ENCODE measurements at regions not wholly inside any gene's neighbourhood (a gene's known extent, or its start where the extent isn't known, plus 50 kb on each side); places are given as distances from the start of the nearest gene placed in this dataset.
"Not testable (repeated sequence)": the region's sequence is repeated elsewhere in the genome, so short reads cannot be mapped to it uniquely, and the experiment has no call there.

- H3K9me3 ChIP-seq (replicated peaks); DNase-seq (ENCODE audit: low read depth in 1 of 2, low spot score in 2 of 2); H3K27ac ChIP-seq; H3K4me3 ChIP-seq; H3K4me1 ChIP-seq (replicated peaks); H3K27me3 ChIP-seq (replicated peaks); H3K36me3 ChIP-seq: not testable (repeated sequence)
Observed at GRCh38 chr11:67940440-67940839, 63.5 kb downstream of the UNC93B1 start.

- H3K4me3 ChIP-seq; H3K27me3 ChIP-seq (replicated peaks); H3K27ac ChIP-seq; H3K4me1 ChIP-seq (replicated peaks); H3K36me3 ChIP-seq; H3K9me3 ChIP-seq (replicated peaks); DNase-seq (ENCODE audit: low read depth in 1 of 2, low spot score in 2 of 2): not testable (repeated sequence)
Observed at GRCh38 chr11:67938964-67939363, 64.9 kb downstream of the UNC93B1 start.

GRCh38 chr11:67938371-67938770, 65.5 kb downstream of the UNC93B1 start:
- not testable (repeated sequence) for H3K27ac ChIP-seq; H3K9me3 ChIP-seq (replicated peaks); H3K4me1 ChIP-seq (replicated peaks); DNase-seq (ENCODE audit: low read depth in 1 of 2, low spot score in 2 of 2); H3K36me3 ChIP-seq; H3K4me3 ChIP-seq; H3K27me3 ChIP-seq (replicated peaks)

- DNase-seq (ENCODE audit: low read depth in 1 of 2, low spot score in 2 of 2); H3K27ac ChIP-seq: not testable (repeated sequence)
Observed at GRCh38 chr11:67923565-67923964, 80.3 kb downstream of the UNC93B1 start.

GRCh38 chr11:67920546-67920945, 83.4 kb downstream of the UNC93B1 start:
- not testable (repeated sequence) for DNase-seq (ENCODE audit: low read depth in 1 of 2, low spot score in 2 of 2); H3K4me1 ChIP-seq (replicated peaks); H3K27ac ChIP-seq; H3K9me3 ChIP-seq (replicated peaks); H3K4me3 ChIP-seq; H3K36me3 ChIP-seq
- H3K27me3 ChIP-seq (replicated peaks) = peaks cover 17% of the 10 kb centered on the region

More at GRCh38 chr11:67923565-67923964, 80.3 kb downstream of the UNC93B1 start:
- H3K9me3 ChIP-seq (replicated peaks); H3K4me3 ChIP-seq; H3K36me3 ChIP-seq; H3K4me1 ChIP-seq (replicated peaks): not testable (repeated sequence)
- peaks cover 21% of the 10 kb centered on the region for H3K27me3 ChIP-seq (replicated peaks)

GRCh38 chr11:67912184-67912583, 91.7 kb downstream of the UNC93B1 start:
- not testable (repeated sequence) for DNase-seq (ENCODE audit: low read depth in 1 of 2, low spot score in 2 of 2)

GRCh38 chr11:67911211-67911610, 92.7 kb downstream of the UNC93B1 start:
- DNase-seq (ENCODE audit: low read depth in 1 of 2, low spot score in 2 of 2); H3K27ac ChIP-seq; H3K36me3 ChIP-seq; H3K9me3 ChIP-seq (replicated peaks); H3K4me3 ChIP-seq; H3K27me3 ChIP-seq (replicated peaks); H3K4me1 ChIP-seq (replicated peaks): not testable (repeated sequence)

More at GRCh38 chr11:67912184-67912583, 91.7 kb downstream of the UNC93B1 start:
- H3K4me1 ChIP-seq (replicated peaks); H3K4me3 ChIP-seq; H3K9me3 ChIP-seq (replicated peaks); H3K27me3 ChIP-seq (replicated peaks); H3K36me3 ChIP-seq; H3K27ac ChIP-seq: not testable (repeated sequence)

GRCh38 chr11:67910803-67911202, 93.1 kb downstream of the UNC93B1 start:
- H3K36me3 ChIP-seq; H3K4me3 ChIP-seq; H3K4me1 ChIP-seq (replicated peaks); H3K27ac ChIP-seq; H3K27me3 ChIP-seq (replicated peaks); DNase-seq (ENCODE audit: low read depth in 1 of 2, low spot score in 2 of 2); H3K9me3 ChIP-seq (replicated peaks): not testable (repeated sequence)

GRCh38 chr11:67906969-67907368, 96.9 kb downstream of the UNC93B1 start:
- DNase-seq (ENCODE audit: low read depth in 1 of 2, low spot score in 2 of 2) = not testable (repeated sequence)

GRCh38 chr11:67899462-67899861, 104.4 kb downstream of the UNC93B1 start:
- H3K27ac ChIP-seq; H3K9me3 ChIP-seq (replicated peaks); H3K4me3 ChIP-seq; H3K27me3 ChIP-seq (replicated peaks); H3K4me1 ChIP-seq (replicated peaks); H3K36me3 ChIP-seq: not testable (repeated sequence)
- DNase-seq (ENCODE audit: low read depth in 1 of 2, low spot score in 2 of 2) = peak in 1 of 2 experiments; percentile 33

More at GRCh38 chr11:67906969-67907368, 96.9 kb downstream of the UNC93B1 start:
- not testable (repeated sequence) for H3K4me3 ChIP-seq; H3K36me3 ChIP-seq; H3K9me3 ChIP-seq (replicated peaks); H3K4me1 ChIP-seq (replicated peaks); H3K27ac ChIP-seq; H3K27me3 ChIP-seq (replicated peaks)

- not testable (repeated sequence) for H3K36me3 ChIP-seq; DNase-seq (ENCODE audit: low read depth in 1 of 2, low spot score in 2 of 2); H3K27ac ChIP-seq; H3K4me1 ChIP-seq (replicated peaks); H3K27me3 ChIP-seq (replicated peaks); H3K9me3 ChIP-seq (replicated peaks); H3K4me3 ChIP-seq
Observed at GRCh38 chr11:67893487-67893886, 110.4 kb downstream of the UNC93B1 start.

GRCh38 chr11:67889646-67890045, 114.3 kb downstream of the UNC93B1 start:
- not testable (repeated sequence) for H3K4me1 ChIP-seq (replicated peaks); H3K36me3 ChIP-seq; H3K9me3 ChIP-seq (replicated peaks); H3K4me3 ChIP-seq; H3K27ac ChIP-seq; DNase-seq (ENCODE audit: low read depth in 1 of 2, low spot score in 2 of 2)
- H3K27me3 ChIP-seq (replicated peaks) = peaks cover 28% of the 10 kb centered on the region

GRCh38 chr11:67888056-67888455, 115.8 kb downstream of the UNC93B1 start:
- H3K36me3 ChIP-seq; DNase-seq (ENCODE audit: low read depth in 1 of 2, low spot score in 2 of 2); H3K4me3 ChIP-seq; H3K9me3 ChIP-seq (replicated peaks); H3K4me1 ChIP-seq (replicated peaks); H3K27ac ChIP-seq: not testable (repeated sequence)
- H3K27me3 ChIP-seq (replicated peaks) = peaks cover 40% of the 10 kb centered on the region

- not testable (repeated sequence) for DNase-seq (ENCODE audit: low read depth in 1 of 2, low spot score in 2 of 2)
Observed at GRCh38 chr11:67886672-67887071, 117.2 kb downstream of the UNC93B1 start.

GRCh38 chr11:67886207-67886606, 117.7 kb downstream of the UNC93B1 start:
- H3K4me1 ChIP-seq (replicated peaks); H3K27ac ChIP-seq; DNase-seq (ENCODE audit: low read depth in 1 of 2, low spot score in 2 of 2); H3K4me3 ChIP-seq; H3K36me3 ChIP-seq; H3K9me3 ChIP-seq (replicated peaks): not testable (repeated sequence)
- peaks cover 40% of the 10 kb centered on the region for H3K27me3 ChIP-seq (replicated peaks)

More at GRCh38 chr11:67886672-67887071, 117.2 kb downstream of the UNC93B1 start:
- not testable (repeated sequence) for H3K4me3 ChIP-seq; H3K36me3 ChIP-seq; H3K27ac ChIP-seq; H3K4me1 ChIP-seq (replicated peaks); H3K9me3 ChIP-seq (replicated peaks)
- H3K27me3 ChIP-seq (replicated peaks) = peaks cover 40% of the 10 kb centered on the region

Data from SJSA1 (cell line).